CD4-positive, alpha-beta memory T cell (primary cell): ENCODE measurements at regions not wholly inside any gene's neighbourhood (a gene's known extent, or its start where the extent isn't known, plus 50 kb on each side); places are given as distances from the start of the nearest gene placed in this dataset.

Source experiments
- CTCF ChIA-PET: fragments of 350-600 bp; sonication (Branson Sonifier 250); formaldehyde crosslinking; loops from one replicate; lab custom pipeline; 2021; ENCODE audit warnings: inconsistent platforms; ENCODE audit not compliant: partially characterized antibody; lab: Charles Lee
- POLR2A ChIA-PET: fragments of 350-600 bp; sonication (Branson Sonifier 250); formaldehyde crosslinking; loops from one replicate; lab custom pipeline; 2021; ENCODE audit not compliant: partially characterized antibody; lab: Charles Lee
- DNase-seq, 5 donors: peaks; one replicate each; pipeline versions ENCODE4 v3.0.0 to v3.0.0-alpha.2; 2020 to 2022; ENCODE audit warnings: mixed read lengths in 1 of 5
- H3K27ac ChIP-seq: one replicate; pipeline ENCODE4 v1.7.0; 2013; ENCODE audit warnings: low read depth, low read length
- H3K27me3 ChIP-seq: 2 replicates; pipeline ENCODE4 v1.7.0; 2013; ENCODE audit warnings: mild to moderate bottlenecking, low read length, moderate library complexity; ENCODE audit not compliant: insufficient read depth
- H3K36me3 ChIP-seq: 2 replicates; pipeline ENCODE4 v1.7.0; 2013; ENCODE audit warnings: mild to moderate bottlenecking, low read length, moderate library complexity; ENCODE audit not compliant: insufficient read depth
- H3K4me1 ChIP-seq: 2 replicates; pipeline ENCODE4 v1.7.0; 2013; ENCODE audit warnings: mild to moderate bottlenecking, low read length, moderate library complexity; ENCODE audit not compliant: insufficient read depth
- H3K4me3 ChIP-seq, 2 donors: one replicate each; pipeline ENCODE4 v1.7.0; 2013; ENCODE audit warnings: low read length in 2 of 2, mild to moderate bottlenecking in 1 of 2
- H3K9me3 ChIP-seq, 2 donors: one replicate each; pipeline ENCODE4 v1.7.0; 2013; ENCODE audit warnings: low read length in 2 of 2, control low read depth in 1 of 2; ENCODE audit not compliant: control insufficient read depth in 1 of 2
- H3K27ac Mint-ChIP-seq, 7 donors: one replicate each; pipeline ENCODE4 v1.8.0; 2020 to 2021; ENCODE audit warnings: mixed read lengths in 7 of 7, mild to moderate bottlenecking in 6 of 7, inconsistent platforms in 3 of 7, moderate library complexity in 3 of 7
- H3K27me3 Mint-ChIP-seq, 2 donors: one replicate each; pipeline ENCODE4 v1.8.0; 2020 to 2021; ENCODE audit warnings: mixed read lengths in 2 of 2
- H3K36me3 Mint-ChIP-seq, 2 donors: one replicate each; pipeline ENCODE4 v1.8.0; 2020 to 2021; ENCODE audit warnings: mixed read lengths in 2 of 2, inconsistent platforms in 1 of 2, mild to moderate bottlenecking in 1 of 2
- H3K4me1 Mint-ChIP-seq, 4 donors: one replicate each; pipeline ENCODE4 v1.8.0; 2020 to 2021; ENCODE audit warnings: mixed read lengths in 4 of 4, mild to moderate bottlenecking in 1 of 4
- H3K4me3 Mint-ChIP-seq, 8 donors: one replicate each; pipeline ENCODE4 v1.8.0; 2020 to 2021; ENCODE audit warnings: mixed read lengths in 8 of 8, mild to moderate bottlenecking in 7 of 8, moderate library complexity in 6 of 8, inconsistent platforms in 3 of 8
- H3K9me3 Mint-ChIP-seq, 8 donors: one replicate each; pipeline ENCODE4 v1.8.0; 2020 to 2021; ENCODE audit warnings: mixed read lengths in 8 of 8, mild to moderate bottlenecking in 5 of 8, inconsistent platforms in 3 of 8, moderate library complexity in 1 of 8
- intact Hi-C: fragments of 100-400 bp; cut with micrococcal nuclease; formaldehyde crosslinking; loops from one replicate; pipeline ENCODE4 v1.15.1; 2023

GRCh38 chr1:25072461-25072860 lies 142.4 kb upstream of the RUNX3 start:
- H3K9me3 Mint-ChIP-seq = peaks cover 0 to 17% (median 12%) of the 10 kb centered on the region in 8 donors
- no peak overlapping the region for H3K4me3 Mint-ChIP-seq
- ChIA-PET CTCF (no interaction called here), POLR2A (no interaction called here)
- H3K27me3 Mint-ChIP-seq = peaks cover 0 to 2% of the 10 kb centered on the region in 2 donors
- no peaks in the 10 kb centered on the region for H3K27me3 ChIP-seq
- no peaks in the 10 kb centered on the region for H3K9me3 ChIP-seq
- no peaks in the 10 kb centered on the region for H3K4me1 Mint-ChIP-seq
- no peak overlapping the region for H3K27ac Mint-ChIP-seq
- no peak for DNase-seq
- intact Hi-C loops = no loop called here
- H3K36me3 Mint-ChIP-seq = peaks cover 2 to 5% of the 10 kb centered on the region in 2 donors
- H3K27ac ChIP-seq = no peak overlapping the region
- no peak overlapping the region for H3K4me3 ChIP-seq
- H3K36me3 ChIP-seq = no peaks in the 10 kb centered on the region
- no peaks in the 10 kb centered on the region for H3K4me1 ChIP-seq

- H3K27ac ChIP-seq = no peak overlapping the region
- peaks cover 4% of the 10 kb centered on the region for H3K4me1 ChIP-seq
- peaks cover 0 to 12% (median 6%) of the 10 kb centered on the region in 4 donors for H3K4me1 Mint-ChIP-seq
- H3K27ac Mint-ChIP-seq = no peak overlapping the region
- H3K9me3 ChIP-seq = no peaks in the 10 kb centered on the region
- no peaks in the 10 kb centered on the region for H3K9me3 Mint-ChIP-seq
- no peaks in the 10 kb centered on the region for H3K36me3 Mint-ChIP-seq
- H3K36me3 ChIP-seq = no peaks in the 10 kb centered on the region
- ChIA-PET POLR2A (no interaction called here), CTCF (interaction anchor here (0.9 kb wide), 1 partner anchor 221 kb away, joined by 3 read pairs; no protein-coding TSS in a partner anchor)
- H3K27me3 Mint-ChIP-seq = no peaks in the 10 kb centered on the region
- no peak overlapping the region for H3K4me3 Mint-ChIP-seq
- intact Hi-C loops = no loop called here
- no peak for DNase-seq
- H3K4me3 ChIP-seq = no peak overlapping the region
- no peaks in the 10 kb centered on the region for H3K27me3 ChIP-seq
Measured at GRCh38 chr1:25068829-25069228, 138.8 kb upstream of the RUNX3 start.

GRCh38 chr1:25068316-25068715 lies 138.2 kb upstream of the RUNX3 start:
- CTCF ChIA-PET = no interaction called here

GRCh38 chr1:25067518-25068251 lies 137.6 kb upstream of the RUNX3 start:
- no peak for DNase-seq
- Mint-ChIP-seq H3K4me3 (no peak overlapping the region), H3K36me3 (no peaks in the 10 kb centered on the region), H3K9me3 (no peaks in the 10 kb centered on the region), H3K27ac (peak overlapping the region in 1 of 7 donors; percentile 35), H3K4me1 (peaks cover 0 to 12% (median 7%) of the 10 kb centered on the region in 4 donors), H3K27me3 (no peaks in the 10 kb centered on the region)
- POLR2A ChIA-PET = no interaction called here
- Histone ChIP-seq H3K27ac (no peak overlapping the region), H3K27me3 (no peaks in the 10 kb centered on the region), H3K9me3 (no peaks in the 10 kb centered on the region), H3K4me1 (peaks cover 4% of the 10 kb centered on the region), H3K4me3 (no peak overlapping the region), H3K36me3 (no peaks in the 10 kb centered on the region)
- CTCF ChIA-PET = no interaction called here
- intact Hi-C loops = no loop called here

More at GRCh38 chr1:25068316-25068715, 138.2 kb upstream of the RUNX3 start:
- Mint-ChIP-seq H3K27ac (no peak overlapping the region), H3K27me3 (no peaks in the 10 kb centered on the region), H3K36me3 (no peaks in the 10 kb centered on the region), H3K4me3 (no peak overlapping the region), H3K4me1 (peaks cover 0 to 12% (median 7%) of the 10 kb centered on the region in 4 donors), H3K9me3 (no peaks in the 10 kb centered on the region)
- Histone ChIP-seq H3K27me3 (no peaks in the 10 kb centered on the region), H3K4me1 (peaks cover 4% of the 10 kb centered on the region), H3K36me3 (no peaks in the 10 kb centered on the region), H3K9me3 (no peaks in the 10 kb centered on the region), H3K4me3 (no peak overlapping the region), H3K27ac (no peak overlapping the region)
- POLR2A ChIA-PET = no interaction called here
- intact Hi-C loops = no loop called here
- no peak for DNase-seq

DNA sequence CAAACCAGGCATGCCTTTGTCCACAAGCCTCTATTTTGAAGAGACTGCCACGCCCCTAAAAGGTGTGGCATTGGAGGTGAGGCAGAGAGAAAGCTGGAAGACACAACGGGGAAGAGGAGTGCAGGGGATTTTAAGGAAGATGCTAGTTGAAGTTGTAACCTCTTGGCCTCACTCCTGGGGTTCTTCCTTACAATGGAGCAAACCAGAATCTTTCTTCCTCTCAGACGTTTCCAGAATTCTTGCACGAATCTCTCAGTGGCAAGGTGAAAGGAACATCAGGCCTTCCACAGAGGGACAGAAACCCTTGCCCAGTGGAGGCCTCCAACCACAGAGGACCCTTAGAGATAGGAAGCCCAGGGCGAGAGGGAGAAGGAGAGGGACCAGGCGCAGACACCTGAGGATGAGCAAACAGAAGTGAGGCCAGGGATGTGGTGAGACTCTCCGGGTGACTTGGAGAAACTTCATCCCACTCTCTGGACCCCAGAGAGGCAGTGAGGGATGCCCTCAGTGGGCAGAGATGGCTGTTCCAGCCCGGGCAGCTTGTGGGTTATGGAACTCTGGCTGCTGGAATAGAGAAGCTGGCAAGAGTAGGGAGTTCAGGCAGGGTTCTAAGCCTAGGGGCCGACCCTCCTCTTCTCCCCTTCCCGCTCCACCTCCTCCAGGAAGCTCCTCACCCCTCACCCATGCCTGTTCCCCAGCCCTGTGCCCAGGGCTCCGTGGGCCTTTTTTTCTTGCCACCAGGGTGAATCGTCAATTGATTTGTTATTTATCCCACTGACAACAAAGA lies 136.8 kb upstream of the RUNX3 start:
- peaks cover 0 to 12% (median 7%) of the 10 kb centered on the region in 4 donors for H3K4me1 Mint-ChIP-seq
- Histone ChIP-seq H3K4me1 (peaks cover 4% of the 10 kb centered on the region), H3K9me3 (no peaks in the 10 kb centered on the region), H3K27ac (no peak overlapping the region), H3K27me3 (no peaks in the 10 kb centered on the region), H3K36me3 (no peaks in the 10 kb centered on the region), H3K4me3 (no peak overlapping the region)
- H3K4me3 Mint-ChIP-seq = no peak overlapping the region
- no peaks in the 10 kb centered on the region for H3K27me3 Mint-ChIP-seq
- POLR2A ChIA-PET = no interaction called here
- H3K27ac Mint-ChIP-seq = peak overlapping the region in 1 of 7 donors; percentile 85
- intact Hi-C loops = no loop called here
- CTCF ChIA-PET = no interaction called here
- H3K9me3 Mint-ChIP-seq = peaks cover 0 to 2% (median 0%) of the 10 kb centered on the region in 8 donors
- no peak for DNase-seq
- no peaks in the 10 kb centered on the region for H3K36me3 Mint-ChIP-seq

GRCh38 chr1:25066256-25066655 lies 136.2 kb upstream of the RUNX3 start:
- CTCF ChIA-PET = no interaction called here
- Mint-ChIP-seq H3K4me3 (peak overlapping the region in 1 of 8 donors; percentile 10), H3K4me1 (peaks cover 0 to 12% (median 7%) of the 10 kb centered on the region in 4 donors), H3K27ac (peak overlapping the region in 1 of 7 donors; percentile 8), H3K9me3 (peaks cover 0 to 2% (median 0%) of the 10 kb centered on the region in 8 donors), H3K36me3 (no peaks in the 10 kb centered on the region), H3K27me3 (no peaks in the 10 kb centered on the region)
- no peaks in the 10 kb centered on the region for H3K9me3 ChIP-seq
- intact Hi-C loops = no loop called here
- POLR2A ChIA-PET = no interaction called here
- peaks cover 4% of the 10 kb centered on the region for H3K4me1 ChIP-seq
- DNase-seq = no peak
- no peaks in the 10 kb centered on the region for H3K36me3 ChIP-seq
- H3K27ac ChIP-seq = no peak overlapping the region
- no peak overlapping the region for H3K4me3 ChIP-seq
- no peaks in the 10 kb centered on the region for H3K27me3 ChIP-seq

DNA sequence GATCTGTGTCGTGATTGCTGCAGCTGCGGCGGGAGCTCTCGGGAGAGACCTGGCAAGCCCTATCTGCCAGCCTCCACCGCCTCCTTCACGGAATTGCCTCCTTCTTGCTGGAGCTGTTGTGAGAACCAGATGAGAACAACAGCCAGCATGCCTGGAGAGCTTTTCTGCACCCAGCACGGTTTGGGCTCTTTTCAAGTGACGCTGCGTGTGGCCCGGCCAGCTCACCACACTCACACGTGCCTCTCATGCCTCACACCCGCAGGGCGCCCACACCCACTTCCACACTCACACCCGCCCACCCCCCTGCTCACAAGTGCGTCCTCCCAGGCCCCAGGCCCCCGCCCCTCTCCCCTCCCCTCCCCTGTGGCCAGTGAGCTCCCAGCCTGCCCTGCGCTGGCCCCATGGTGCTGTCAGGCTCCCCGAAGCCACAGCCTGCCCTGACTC lies 135.7 kb upstream of the RUNX3 start:
- intact Hi-C loops = no loop called here
- POLR2A ChIA-PET = no interaction called here

More for the DNA sequence above, 135.7 kb upstream of the RUNX3 start:
- no peaks in the 10 kb centered on the region for H3K36me3 Mint-ChIP-seq
- Histone ChIP-seq H3K9me3 (no peaks in the 10 kb centered on the region), H3K27ac (no peak overlapping the region), H3K4me1 (peaks cover 4% of the 10 kb centered on the region), H3K36me3 (no peaks in the 10 kb centered on the region), H3K4me3 (no peak overlapping the region), H3K27me3 (no peaks in the 10 kb centered on the region)
- DNase-seq = peak; percentile 4 to 46 (median 20)
- peaks cover 0 to 2% (median 0%) of the 10 kb centered on the region in 8 donors for H3K9me3 Mint-ChIP-seq
- H3K27ac Mint-ChIP-seq = peak overlapping the region in 3 of 7 donors; percentile 8 to 85 (median 55)
- CTCF ChIA-PET = no interaction called here
- no peaks in the 10 kb centered on the region for H3K27me3 Mint-ChIP-seq
- H3K4me1 Mint-ChIP-seq = peaks cover 0 to 12% (median 7%) of the 10 kb centered on the region in 4 donors
- H3K4me3 Mint-ChIP-seq = peak overlapping the region in 2 of 8 donors; percentile 20 to 65
